Right ventricle myocardium inferior (tissue), 1 donor: ENCODE measurements at regions not wholly inside any gene's neighbourhood (a gene's known extent, or its start where the extent isn't known, plus 50 kb on each side); places are given as distances from the start of the nearest gene placed in this dataset.
"Not testable (repeated sequence)": the region's sequence is repeated elsewhere in the genome, so short reads cannot be mapped to it uniquely, and the experiment has no call there.

ENCODE experiments used
- ATAC-seq: fragments of 200-7000 bp; cut with Tn5 transposase; one replicate; pipeline ENCODE4 v1.9.1; 2020; ENCODE audit warnings: mild to moderate bottlenecking, moderate library complexity
- DNase-seq: peaks from one replicate; pipeline ENCODE4 v3.0.0; 2021; ENCODE audit errors: missing footprints
- intact Hi-C: fragments of 100-400 bp; cut with DNase I; formaldehyde crosslinking; loops from one replicate; pipeline ENCODE4 v1.11.0; 2022
- donor health status: DM: no; HTN: yes; CAD: no; lungs with severe emphysema.

DNA sequence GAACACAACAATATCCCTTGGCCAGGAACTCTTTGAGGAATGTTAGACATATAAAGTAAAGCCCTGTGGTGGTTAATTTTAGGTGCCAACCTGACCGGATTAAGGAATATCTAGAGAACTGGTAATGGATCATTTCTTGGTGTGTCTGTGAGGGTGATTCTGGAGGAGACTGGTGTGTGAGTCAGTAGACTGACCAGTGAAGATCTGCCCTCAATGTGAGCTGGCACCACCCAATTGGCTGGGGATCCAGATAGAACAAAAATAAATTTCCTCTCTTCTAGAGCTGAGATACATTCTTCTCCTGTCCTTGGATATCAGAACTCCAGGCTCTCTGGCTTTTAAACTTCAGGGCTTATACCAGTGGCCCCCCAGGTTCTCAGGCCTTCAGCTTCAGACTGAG is 56.2 kb upstream of the TNPO1 start:
- no peak for ATAC-seq
- no peak for DNase-seq
- intact Hi-C loops: no loop called here

DNA sequence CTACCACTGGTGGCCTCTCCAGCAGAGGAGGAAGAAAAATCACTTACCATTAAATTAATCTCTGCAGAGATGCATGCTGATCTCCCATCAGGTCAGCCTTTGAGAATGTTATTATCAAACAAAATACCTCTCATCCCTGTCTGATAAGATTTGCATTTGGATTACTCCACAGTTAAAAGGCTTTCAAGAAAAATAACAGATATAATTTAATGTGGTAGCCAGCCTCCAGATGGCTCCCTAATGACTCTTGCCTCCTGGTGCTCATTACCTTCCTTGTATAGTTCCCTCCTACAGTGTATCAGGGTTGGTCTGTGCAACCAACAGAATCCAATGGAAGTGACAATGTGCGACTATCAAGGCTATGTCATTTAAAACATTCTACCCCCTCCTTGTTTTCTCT is 63.6 kb upstream of the TNPO1 start:
- intact Hi-C loops: no loop called here
- ATAC-seq (no peak), DNase-seq (no peak)

DNA sequence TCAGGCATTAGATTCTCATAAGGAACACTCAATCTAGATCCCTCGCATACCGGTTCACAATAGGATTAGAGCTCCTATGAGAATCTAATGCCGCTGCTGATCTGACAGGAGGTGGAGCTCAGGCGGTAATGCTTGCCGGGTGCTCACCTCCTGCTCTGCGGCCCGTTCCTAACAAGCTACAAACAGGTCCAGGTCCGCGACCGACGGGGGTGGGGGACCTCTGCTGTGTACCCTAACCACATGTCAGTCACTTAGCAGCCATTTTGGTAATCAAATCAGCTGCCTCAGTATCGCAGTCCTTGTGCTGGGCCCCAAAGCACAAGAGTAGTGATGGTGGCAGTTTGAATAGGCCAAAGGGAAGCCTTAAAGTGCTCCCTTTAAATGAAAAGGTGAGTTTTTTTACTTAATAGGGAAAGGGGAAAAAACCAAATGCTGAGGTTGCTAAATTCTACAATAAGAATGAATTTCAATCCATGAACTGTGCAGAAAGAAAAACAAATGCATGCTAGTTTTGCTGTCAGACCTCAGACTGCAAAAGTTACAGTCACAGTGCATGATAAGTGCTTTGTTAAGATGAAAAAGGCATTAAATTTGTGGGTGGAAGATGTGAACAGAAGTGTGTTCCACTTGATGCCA is 67.0 kb upstream of the TNPO1 start:
- ATAC-seq (no peak), DNase-seq (peak; percentile 53)
- intact Hi-C loops: no loop called here

DNA sequence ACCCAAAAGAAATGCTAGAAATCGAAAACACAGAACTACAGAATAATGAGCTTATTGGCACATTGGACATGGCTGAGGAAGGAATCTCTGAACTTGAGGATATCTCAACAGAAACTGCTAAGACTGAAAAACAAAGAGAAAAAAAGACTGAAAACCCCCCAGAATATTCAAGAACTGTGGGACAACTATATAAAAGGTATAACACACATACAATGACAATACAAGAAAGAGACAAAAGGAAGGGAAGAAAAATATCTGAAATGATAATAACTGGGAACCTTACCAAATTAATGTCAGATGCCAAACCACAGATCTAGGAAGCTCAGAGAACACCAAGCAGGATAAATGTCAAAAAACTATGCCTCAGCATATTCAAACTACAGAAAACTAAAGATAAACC is 68.6 kb upstream of the TNPO1 start:
- no peak for DNase-seq
- intact Hi-C loops: no loop called here
- no peak for ATAC-seq

DNA sequence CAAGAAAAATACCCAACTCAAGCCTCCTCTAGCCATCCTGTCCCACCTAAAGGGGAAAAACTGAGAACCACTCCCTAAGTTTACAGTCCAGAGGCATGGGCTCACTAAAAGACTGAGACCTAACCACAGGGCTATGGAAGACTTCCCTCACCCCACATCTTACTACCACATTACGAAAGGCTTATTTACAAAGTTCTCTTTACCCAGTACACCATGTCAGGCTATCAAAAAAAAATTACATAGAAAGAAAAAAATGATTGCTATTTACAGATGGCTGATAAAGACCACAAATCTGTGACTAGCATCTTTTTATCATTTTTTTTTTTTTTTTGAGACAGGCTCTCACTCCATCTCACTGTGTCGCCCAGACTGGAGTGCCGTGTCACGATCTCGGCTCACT is 69.7 kb upstream of the TNPO1 start:
- intact Hi-C loops: no loop called here
- no peak for DNase-seq

DNA sequence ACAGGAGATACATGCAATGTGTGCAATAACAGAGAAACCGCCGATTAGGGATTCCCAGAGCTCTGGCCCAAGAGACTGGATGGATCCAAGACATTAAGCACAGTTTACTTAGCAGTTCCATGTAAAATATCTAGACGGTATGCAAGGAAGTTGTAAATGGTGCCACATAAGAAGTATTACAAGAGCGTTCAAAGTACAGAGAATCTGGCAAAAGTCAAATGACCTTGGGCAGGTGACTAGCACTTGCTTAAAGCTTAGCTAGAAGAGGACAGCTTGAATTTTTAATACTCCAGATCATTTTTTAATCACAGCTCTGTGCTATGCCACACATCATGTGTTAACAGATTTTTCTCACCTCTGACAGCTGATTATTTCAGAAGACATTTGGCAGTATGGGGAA is 72.3 kb upstream of the TNPO1 start:
- ATAC-seq: no peak
- no peak for DNase-seq
- intact Hi-C loops: no loop called here

More for the DNA sequence above, 69.7 kb upstream of the TNPO1 start:
- no peak for ATAC-seq

DNA sequence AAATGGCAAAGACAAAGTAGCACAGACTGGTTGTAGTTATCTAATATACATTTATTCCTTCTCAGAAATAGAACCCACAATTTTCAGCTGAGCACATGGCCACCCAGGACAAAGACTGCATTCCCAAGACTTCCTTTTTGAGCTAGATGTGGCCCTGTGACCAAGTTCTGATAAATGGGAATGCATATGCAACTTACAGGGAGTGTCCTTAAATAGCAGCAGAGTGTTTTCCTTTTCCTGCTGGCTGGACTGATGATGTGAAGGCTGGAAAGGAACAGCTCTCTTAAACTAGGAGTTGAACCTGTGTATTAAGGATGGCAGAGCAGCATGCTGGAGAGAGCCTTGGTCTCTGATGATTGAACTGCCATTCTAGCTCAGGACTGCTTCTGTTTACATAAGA is 74.7 kb upstream of the TNPO1 start:
- ATAC-seq (no peak), DNase-seq (no peak)
- intact Hi-C loops: no loop called here

DNA sequence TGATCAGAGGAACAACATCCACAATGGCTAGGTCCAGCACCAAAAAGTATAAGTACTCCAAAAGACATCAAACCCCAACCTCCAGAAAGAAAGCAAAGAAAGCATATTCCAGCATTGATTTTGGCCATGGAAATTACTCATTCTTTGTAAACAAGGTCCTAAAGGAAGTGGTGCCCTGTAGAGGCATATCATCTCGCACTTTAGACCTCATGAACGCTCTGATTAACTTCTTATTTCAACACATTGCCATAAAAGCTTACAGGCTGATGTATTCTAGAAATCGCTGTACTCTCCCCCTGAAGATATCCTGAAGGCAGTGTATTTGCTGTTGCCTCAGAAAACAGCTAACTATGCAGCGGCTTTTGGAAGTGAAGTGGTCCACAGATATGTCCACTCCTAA is 82.7 kb upstream of the TNPO1 start:
- intact Hi-C loops: no loop called here
- ATAC-seq (no peak), DNase-seq (no peak)

DNA sequence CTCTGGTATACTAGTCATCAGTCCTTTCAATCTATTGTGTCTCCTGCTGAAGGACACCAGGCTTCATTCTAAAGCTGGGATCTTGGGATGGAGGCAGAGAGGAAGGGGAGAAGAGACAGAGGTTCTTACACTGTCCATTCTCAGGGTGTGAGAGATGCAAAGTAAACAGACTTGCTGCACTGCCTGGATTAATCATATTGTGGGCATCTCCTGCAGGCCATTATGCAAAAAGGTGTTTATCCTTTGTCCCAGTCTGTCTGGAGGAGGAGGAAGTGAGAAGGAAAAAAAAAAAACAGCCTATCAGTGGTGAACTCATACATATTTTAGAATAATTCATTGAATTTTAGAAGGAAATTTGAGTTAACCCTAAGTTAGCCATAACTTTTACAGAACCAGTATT is 92.9 kb upstream of the TNPO1 start:
- ATAC-seq: no peak
- intact Hi-C loops: no loop called here
- DNase-seq: no peak

DNA sequence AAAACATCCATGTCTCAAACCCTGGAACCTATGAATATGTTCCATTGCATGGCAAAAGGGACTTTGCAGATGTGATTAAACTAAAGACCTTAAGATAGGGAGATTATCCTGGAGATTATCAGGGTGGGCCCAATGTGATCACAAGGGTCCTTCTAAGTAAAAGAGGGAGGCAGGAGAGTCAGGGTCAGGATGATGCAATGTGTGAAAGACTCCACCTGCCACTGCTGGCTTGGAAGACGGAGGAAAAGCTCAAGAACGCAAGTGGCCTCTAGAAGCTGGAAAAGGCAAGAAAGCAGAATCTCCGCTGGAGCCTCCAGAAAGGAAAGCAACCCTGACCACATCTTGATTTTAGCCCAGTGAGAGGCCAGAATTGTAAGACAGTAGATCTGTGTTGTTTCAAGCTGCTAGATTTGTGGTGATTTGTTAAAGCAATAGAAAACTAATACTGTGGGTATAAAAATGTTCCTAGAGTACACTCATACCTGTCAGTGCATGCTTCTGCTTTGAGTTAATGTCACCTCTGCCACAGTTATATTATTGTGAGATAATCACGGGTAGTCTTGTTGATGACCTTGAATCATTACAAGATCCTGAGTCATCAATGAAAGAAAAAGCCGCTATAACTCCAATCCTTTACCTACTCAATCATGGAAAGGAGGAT is 93.5 kb upstream of the TNPO1 start:
- intact Hi-C loops: no loop called here
- no peak for ATAC-seq

DNA sequence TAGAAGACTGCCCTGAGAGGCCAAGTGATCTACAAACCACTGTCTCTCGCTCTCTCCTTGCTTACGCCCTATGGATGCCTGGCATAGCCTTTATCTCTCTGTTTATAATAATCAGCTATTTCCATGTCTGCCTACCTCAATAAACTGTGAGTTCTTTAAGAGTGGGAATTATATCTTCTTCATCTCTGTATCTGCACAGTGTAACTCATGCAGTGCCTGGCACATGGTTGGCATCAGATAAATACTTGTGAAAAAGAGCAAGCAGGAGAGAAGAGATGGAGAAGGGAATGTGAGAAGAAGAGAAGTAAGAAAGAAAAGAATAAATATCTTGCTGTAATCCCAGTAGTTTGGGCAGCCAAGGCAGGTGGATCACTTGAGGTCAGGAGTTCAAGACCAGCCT is 94.6 kb upstream of the TNPO1 start:
- DNase-seq: no peak
- intact Hi-C loops: no loop called here
- no peak for ATAC-seq

More for the DNA sequence above, 93.5 kb upstream of the TNPO1 start:
- DNase-seq: no peak

DNA sequence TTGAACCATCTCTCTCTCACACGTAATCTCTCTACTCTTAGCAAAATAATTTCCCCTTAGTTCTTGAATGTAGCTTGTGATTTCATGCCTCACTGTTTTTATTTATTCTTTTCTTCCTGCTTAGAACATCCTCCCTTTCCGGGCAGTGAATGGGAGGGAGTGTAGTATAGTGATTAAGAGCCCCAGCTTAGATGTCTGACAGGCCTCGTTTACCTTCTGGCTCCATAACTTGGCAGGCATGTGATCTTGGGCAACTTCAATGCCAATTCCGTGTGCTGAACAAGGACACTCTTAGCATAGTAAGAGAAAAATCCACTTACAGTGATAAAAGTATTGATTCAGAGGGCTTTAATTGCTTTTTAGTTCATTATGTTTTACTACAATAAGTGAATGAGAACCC is 96.3 kb upstream of the TNPO1 start:
- intact Hi-C loops: no loop called here
- ATAC-seq: no peak
- DNase-seq: no peak

DNA sequence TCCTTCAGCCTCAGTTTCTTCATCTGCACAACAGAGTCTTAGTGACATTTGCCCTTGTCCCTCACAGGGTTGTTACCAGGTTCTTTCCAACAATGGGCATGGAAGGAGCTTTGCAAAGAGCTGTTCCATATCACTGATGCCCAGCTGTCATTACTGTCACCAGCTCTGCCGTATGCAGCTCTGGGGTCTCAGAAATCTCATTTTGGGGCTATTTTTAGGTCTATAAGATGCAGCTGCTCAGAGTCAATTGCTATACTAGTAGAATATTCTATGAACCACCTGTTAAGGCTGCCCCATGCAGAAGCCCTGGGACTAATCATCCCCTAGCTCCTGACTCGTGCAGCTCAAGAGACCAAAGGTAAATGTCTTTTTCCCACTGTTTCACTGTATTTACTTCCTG is 105.1 kb upstream of the TNPO1 start:
- ATAC-seq: no peak

DNA sequence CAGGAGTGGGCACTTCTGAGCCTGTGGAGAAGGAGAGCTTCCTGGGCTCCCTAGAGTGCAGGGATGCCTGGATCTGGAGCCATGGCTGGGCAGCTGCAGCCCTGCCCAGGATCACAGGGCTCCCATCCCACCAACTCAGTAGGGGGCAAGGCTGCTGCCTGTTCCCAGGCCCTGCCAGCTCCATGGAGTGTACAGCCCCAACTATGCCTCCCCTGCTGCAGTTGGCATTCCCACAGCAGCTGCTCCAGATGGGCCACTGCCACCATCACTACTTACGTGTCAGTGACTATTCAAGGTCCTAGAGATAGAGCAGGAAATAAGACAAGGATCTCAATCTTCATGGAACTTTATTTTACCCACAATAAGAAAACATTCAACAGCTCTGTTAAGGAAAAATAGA is 107.1 kb upstream of the TNPO1 start:
- intact Hi-C loops: no loop called here
- ATAC-seq: no peak
- DNase-seq: no peak

More for the DNA sequence above, 105.1 kb upstream of the TNPO1 start:
- no peak for DNase-seq
- intact Hi-C loops: no loop called here

DNA sequence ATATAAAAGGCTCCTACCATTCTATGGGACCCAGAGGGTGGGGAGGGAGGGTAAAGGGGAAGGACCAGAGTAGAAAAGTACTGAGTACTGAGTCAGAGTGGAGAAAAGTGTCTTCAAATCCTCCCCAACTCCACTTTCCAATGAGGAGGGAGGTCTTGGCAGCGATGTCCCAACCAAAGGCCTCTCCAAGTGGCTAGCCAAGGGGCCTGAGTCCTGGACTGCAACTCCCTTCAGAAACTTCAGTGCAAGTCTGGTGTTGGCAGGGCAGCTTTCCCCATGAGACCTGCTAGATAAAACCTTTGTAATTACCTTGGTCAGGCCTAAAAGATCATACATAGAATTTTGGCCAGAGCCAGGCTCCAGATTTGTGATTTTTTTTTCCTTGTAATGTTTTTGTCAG is 111.3 kb upstream of the TNPO1 start:
- ATAC-seq (no peak), DNase-seq (no peak)
- intact Hi-C loops: no loop called here

DNA sequence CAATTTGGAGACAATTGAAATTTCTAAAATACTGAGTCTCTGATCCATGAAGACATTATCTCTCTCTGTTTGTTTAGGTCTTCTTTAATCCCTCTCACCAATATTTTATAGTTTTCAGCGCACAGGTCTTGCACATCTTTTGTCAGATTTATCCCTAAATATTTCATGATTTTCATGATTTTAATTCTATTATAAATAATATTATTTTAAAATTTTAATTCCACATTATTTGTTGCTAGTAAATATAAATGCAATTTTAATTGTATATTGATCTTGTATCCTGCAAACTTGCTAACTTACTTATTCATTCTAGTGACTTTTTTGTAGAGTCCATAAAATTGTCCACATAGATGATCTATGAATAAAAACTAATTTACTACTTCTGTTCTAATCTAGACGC is 112.6 kb upstream of the TNPO1 start:
- intact Hi-C loops: no loop called here
- DNase-seq (no peak), ATAC-seq (no peak)

DNA sequence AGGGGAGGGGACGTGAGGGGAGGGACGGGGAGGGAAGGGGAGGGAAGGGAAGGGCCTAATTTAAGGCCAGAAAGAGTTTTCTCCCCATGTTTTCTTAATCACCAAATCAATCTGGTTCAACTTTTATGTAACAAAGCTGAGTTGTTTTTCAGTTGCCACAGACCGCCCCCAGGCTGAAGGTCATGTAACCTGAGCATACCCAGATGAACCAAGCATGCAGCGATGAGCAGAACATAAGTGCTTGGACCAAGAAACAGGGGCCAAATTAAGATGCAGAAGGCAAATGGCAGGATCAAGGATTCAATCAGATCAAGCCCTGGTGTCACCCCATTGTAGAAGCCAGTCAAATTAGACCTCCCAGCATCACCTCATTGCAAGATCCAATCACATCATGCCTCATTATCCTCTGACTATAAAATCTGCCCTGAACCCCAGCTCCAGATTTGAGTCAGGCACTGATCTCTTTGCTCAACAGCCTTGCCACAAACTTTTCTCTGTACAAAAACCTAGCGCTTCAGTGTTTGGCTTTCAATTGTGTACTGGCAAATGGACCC is 113.5 kb upstream of the TNPO1 start:
- no peak for DNase-seq
- no peak for ATAC-seq
- intact Hi-C loops: no loop called here

DNA sequence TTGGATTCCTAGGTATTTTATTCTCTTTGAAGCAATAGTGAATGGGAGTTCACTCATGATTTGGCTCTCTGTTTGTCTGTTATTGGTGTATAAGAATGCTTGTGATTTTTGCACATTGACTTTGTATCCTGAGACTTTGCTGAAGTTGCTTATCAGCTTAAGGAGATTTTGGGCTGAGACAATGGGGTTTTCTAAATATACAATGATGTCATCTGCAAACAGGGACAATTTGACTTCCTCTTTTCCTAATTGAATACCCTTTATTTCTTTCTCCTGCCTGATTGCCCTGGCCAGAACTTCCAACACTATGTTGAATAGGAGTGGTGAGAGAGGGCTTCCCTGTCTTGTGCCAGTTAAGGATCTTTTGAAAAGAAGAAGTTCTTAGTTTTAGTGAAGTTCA is 114.4 kb upstream of the TNPO1 start:
- intact Hi-C loops, ATAC-seq, DNase-seq: not testable (repeated sequence)

DNA sequence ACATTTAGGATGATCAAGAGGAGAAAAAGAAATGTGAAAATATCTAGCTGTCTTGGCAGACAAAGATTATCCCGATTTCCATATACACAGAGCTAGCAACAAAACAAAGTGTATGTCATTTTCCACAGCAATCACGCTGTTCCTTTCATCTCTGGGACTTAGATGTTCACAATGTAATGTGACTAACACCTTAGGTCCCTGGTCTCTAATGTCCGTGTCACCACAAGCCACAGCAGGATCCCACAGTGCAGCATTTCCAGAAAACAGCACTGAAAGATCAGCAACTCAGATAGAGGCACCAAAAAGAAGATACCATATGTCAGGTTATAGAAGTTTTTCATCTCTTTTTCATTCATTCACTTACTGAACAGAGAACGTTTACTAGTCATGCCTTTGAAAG is 118.0 kb upstream of the TNPO1 start:
- DNase-seq (no peak), ATAC-seq (no peak)
- intact Hi-C loops: no loop called here

DNA sequence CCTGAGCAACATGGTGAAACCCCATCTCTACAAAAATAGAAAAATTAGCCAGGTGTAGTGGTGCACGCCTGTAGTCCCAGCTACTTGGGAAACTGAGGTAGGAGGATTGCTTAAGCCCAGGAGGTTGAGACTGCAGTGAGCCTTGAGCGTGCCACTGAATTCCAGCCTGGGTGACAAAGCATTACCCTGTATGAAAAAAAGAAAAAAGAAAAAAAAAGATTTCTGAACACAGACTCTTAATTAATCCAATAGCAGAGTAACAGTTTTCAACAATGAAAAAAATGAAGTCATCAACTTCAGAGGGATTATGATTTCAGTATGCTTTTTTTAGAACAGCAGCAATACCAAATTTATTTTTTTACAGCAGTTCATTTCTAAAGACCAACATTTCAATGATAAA is 118.8 kb upstream of the TNPO1 start:
- intact Hi-C loops: no loop called here
- DNase-seq (no peak), ATAC-seq (no peak)

DNA sequence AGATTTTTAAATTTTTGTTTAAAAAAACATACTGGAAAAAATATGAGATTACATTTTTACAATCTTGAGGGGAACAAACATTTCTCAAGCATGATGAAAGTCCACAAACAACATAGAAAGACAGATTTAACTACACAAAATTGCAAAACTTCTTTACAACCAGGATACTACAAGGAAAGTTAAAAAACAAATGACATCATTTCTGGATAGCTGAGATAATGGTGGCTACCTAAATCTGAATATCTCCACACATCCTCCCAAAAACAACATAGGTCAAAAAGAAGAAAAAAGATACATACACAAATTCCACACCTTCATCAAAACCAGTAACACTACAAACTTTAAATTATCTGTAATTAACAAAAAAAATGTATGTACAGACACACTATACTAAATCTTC is 120.8 kb upstream of the TNPO1 start:
- no peak for DNase-seq
- intact Hi-C loops: no loop called here
- no peak for ATAC-seq
